Transverse colon (tissue), 4 donors: ENCODE measurements at regions not wholly inside any gene's neighbourhood (a gene's known extent, or its start where the extent isn't known, plus 50 kb on each side); places are given as distances from the start of the nearest gene placed in this dataset.

Experiments used
- DNase-seq: peaks from one replicate; pipeline ENCODE4 v3.0.0-alpha.2; 2019
- H3K27ac ChIP-seq, 4 donors: fragments of 200-600 bp; sonication (generic); 2 replicates each; pipeline ENCODE4 v1.5.1; 2016 to 2018; ENCODE audit warnings: inconsistent platforms in 4 of 4
- H3K27me3 ChIP-seq: fragments of 200-600 bp; sonication (generic); 2 replicates; pipeline ENCODE4 v1.5.1; 2017; ENCODE audit warnings: inconsistent platforms
- H3K36me3 ChIP-seq, 4 donors: fragments of 200-600 bp; sonication (generic); 2 replicates each; pipeline ENCODE4 v1.5.1; 2017 to 2019; ENCODE audit warnings: inconsistent platforms in 4 of 4
- H3K4me1 ChIP-seq, 4 donors: fragments of 200-600 bp; sonication (generic); 2 replicates each; pipeline ENCODE4 v1.5.1; 2017 to 2020; ENCODE audit warnings: inconsistent platforms in 4 of 4
- H3K4me3 ChIP-seq, 4 donors: fragments of 200-600 bp; sonication (generic); 1 replicate in 1 of 4; 2 replicates in 3 of 4; pipeline versions ENCODE4 v1.5.1 to v1.6.1; 2017 to 2019; ENCODE audit warnings: inconsistent platforms in 4 of 4
- H3K9me3 ChIP-seq, 2 donors: fragments of 200-600 bp; sonication (generic); 2 replicates each; pipeline ENCODE4 v1.5.1; 2017 to 2019; ENCODE audit warnings: inconsistent platforms in 2 of 2
- EP300 ChIP-seq: sonication (generic); formaldehyde crosslinking; IDR thresholded peaks from one replicate; pipeline ENCODE4 v1.6.1; 2017; ENCODE audit warnings: antibody characterized with exemption, low read depth
- POLR2A ChIP-seq: fragments of 450-650 bp; IDR thresholded peaks from one replicate; pipeline ENCODE4 v1.6.1; 2016; ENCODE audit warnings: antibody characterized with exemption, mild to moderate bottlenecking, moderate library complexity
- POLR2AphosphoS5 ChIP-seq, 3 donors: sonication (generic); formaldehyde crosslinking; IDR thresholded peaks; one replicate each; pipeline ENCODE4 v1.6.1; 2016; ENCODE audit warnings: antibody characterized with exemption in 3 of 3
- WGBS, 2 donors: methylation state at CpG; one replicate each; pipeline ENCODE4 v1.1.5; 2018; ENCODE audit warnings: low coverage in 1 of 2; 5-methylcytosine and 5-hydroxymethylcytosine counted together
- in situ Hi-C, 4 donors: fragments of 200-750 bp; cut with MboI; loops; one replicate each; pipeline versions ENCODE4 v1.15.0 to v1.15.1; 2017; ENCODE audit warnings: low sequenced_read_pairs in 3 of 4, low pct_ligation_motif_present in 1 of 4, low pct_unique_long_range_greater_than_20kb in 1 of 4
- intact Hi-C: fragments of 100-400 bp; cut with DNase I; formaldehyde crosslinking; loops from one replicate; pipeline ENCODE4 v1.15.1; 2023; ENCODE audit warnings: low total_unique reads
- TF ChIP-seq, protein P1 (sequence below), 5 experiments: fragments of 200-600 bp in 3 of 5; fragments of 450-650 bp in 2 of 5; sonication (generic) in 3 of 5; IDR thresholded peaks; 1 replicate in 2 of 5; 2 replicates in 3 of 5; pipeline ENCODE4 v1.5.1; 2016 to 2017; ENCODE audit warnings: antibody characterized with exemption in 5 of 5, inconsistent platforms in 3 of 5, mild to moderate bottlenecking in 2 of 5, moderate library complexity in 1 of 5

GRCh38 chr5:13179407-13180087 is 764.9 kb downstream of the DNAH5 start:
- no peaks in the 10 kb centered on the region for H3K36me3 ChIP-seq
- no peaks in the 10 kb centered on the region for H3K4me1 ChIP-seq
- no peaks in the 10 kb centered on the region for H3K27me3 ChIP-seq
- 83 to 91% methylated on average over 5 of the region's 5 CpGs for whole genome bisulfite sequencing, 2 donors
- in situ Hi-C loops, result no loop called here
- no peak overlapping the region for H3K27ac ChIP-seq
- DNase-seq, result no peak
- intact Hi-C loops, result no loop called here
- TF ChIP-seq, protein P1, sequence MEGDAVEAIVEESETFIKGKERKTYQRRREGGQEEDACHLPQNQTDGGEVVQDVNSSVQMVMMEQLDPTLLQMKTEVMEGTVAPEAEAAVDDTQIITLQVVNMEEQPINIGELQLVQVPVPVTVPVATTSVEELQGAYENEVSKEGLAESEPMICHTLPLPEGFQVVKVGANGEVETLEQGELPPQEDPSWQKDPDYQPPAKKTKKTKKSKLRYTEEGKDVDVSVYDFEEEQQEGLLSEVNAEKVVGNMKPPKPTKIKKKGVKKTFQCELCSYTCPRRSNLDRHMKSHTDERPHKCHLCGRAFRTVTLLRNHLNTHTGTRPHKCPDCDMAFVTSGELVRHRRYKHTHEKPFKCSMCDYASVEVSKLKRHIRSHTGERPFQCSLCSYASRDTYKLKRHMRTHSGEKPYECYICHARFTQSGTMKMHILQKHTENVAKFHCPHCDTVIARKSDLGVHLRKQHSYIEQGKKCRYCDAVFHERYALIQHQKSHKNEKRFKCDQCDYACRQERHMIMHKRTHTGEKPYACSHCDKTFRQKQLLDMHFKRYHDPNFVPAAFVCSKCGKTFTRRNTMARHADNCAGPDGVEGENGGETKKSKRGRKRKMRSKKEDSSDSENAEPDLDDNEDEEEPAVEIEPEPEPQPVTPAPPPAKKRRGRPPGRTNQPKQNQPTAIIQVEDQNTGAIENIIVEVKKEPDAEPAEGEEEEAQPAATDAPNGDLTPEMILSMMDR (IDR thresholded peaks at IDR 0.05), result no peak
- TF ChIP-seq POLR2A (no peak), POLR2AphosphoS5 (IDR thresholded peaks at IDR 0.05) (no peak), EP300 (no peak)
- H3K4me3 ChIP-seq, result no peak overlapping the region
- no peaks in the 10 kb centered on the region for H3K9me3 ChIP-seq

DNA sequence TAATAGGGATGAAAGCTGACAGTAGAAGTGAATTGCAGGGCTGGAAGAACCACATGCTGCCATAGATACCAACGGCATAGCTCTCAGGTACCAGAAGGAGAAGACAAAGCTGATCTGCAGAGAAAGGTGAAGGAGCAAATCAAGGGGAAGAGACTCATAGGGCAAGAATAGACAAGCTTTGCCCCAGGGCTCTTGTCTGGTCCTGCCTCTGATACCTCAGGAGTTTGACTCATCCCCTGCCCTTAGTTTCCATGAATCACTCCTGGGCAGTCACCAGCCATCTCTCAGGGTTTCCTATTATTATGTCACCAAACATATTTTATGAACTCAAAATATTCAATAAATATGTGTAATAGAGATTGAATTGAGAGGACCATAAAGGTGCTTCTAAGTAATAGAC is 800.9 kb downstream of the DNAH5 start:
- WGBS, 2 donors, result 60 to 78% methylated on average over 1 of the region's 1 CpG

GRCh38 chr5:13143214-13143613 is 801.3 kb downstream of the DNAH5 start:
- no peak for DNase-seq
- Histone ChIP-seq H3K4me1 (no peaks in the 10 kb centered on the region), H3K4me3 (no peak overlapping the region), H3K36me3 (no peaks in the 10 kb centered on the region), H3K9me3 (no peaks in the 10 kb centered on the region), H3K27me3 (no peaks in the 10 kb centered on the region), H3K27ac (no peak overlapping the region)
- intact Hi-C loops, result no loop called here
- in situ Hi-C loops, result no loop called here
- TF ChIP-seq, protein P1 (IDR thresholded peaks at IDR 0.05), result no peak
- TF ChIP-seq POLR2AphosphoS5 (IDR thresholded peaks at IDR 0.05), result no peak
- TF ChIP-seq EP300, result no peak
- TF ChIP-seq POLR2A, result no peak

More for the DNA sequence above, 800.9 kb downstream of the DNAH5 start:
- intact Hi-C loops, result no loop called here
- Histone ChIP-seq H3K4me3 (no peak overlapping the region), H3K27me3 (no peaks in the 10 kb centered on the region), H3K4me1 (no peaks in the 10 kb centered on the region), H3K9me3 (no peaks in the 10 kb centered on the region), H3K36me3 (no peaks in the 10 kb centered on the region), H3K27ac (no peak overlapping the region)
- TF ChIP-seq, protein P1 (IDR thresholded peaks at IDR 0.05), result no peak
- TF ChIP-seq EP300, result no peak
- TF ChIP-seq POLR2A, result no peak
- in situ Hi-C loops, result no loop called here
- no peak for DNase-seq

DNA sequence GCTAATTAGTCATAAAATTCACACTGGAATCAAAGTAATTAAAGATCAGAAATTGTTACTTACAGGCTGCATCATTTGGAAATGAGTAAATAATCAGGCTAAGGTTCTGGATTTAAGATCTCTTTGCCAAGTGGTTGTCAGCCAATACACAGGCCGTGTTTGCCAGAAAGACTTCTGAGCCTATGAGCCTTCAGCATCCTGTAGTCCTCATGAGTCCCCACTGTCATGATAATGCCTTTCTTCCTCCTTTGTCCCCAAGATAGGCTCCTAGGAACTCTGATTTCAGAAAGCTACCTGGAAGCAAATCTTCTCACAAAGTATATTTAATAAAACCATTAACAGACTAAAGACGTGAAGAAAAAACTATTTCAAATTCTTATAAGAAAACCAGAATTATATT is 810.5 kb downstream of the DNAH5 start:
- H3K27ac ChIP-seq, result no peak overlapping the region
- H3K9me3 ChIP-seq, result no peaks in the 10 kb centered on the region
- no peaks in the 10 kb centered on the region for H3K27me3 ChIP-seq
- no peak for TF ChIP-seq POLR2A
- TF ChIP-seq, protein P1 (IDR thresholded peaks at IDR 0.05), result no peak
- no peak for TF ChIP-seq EP300
- TF ChIP-seq POLR2AphosphoS5 (IDR thresholded peaks at IDR 0.05), result no peak
- intact Hi-C loops, result no loop called here
- H3K36me3 ChIP-seq, result no peaks in the 10 kb centered on the region
- no peaks in the 10 kb centered on the region for H3K4me1 ChIP-seq
- in situ Hi-C loops, result no loop called here
- H3K4me3 ChIP-seq, result no peak overlapping the region
- DNase-seq, result no peak
- WGBS, 2 donors, result 75 to 78% methylated on average over 1 to 2 of the region's 2 CpGs
